GM18868 (cell line): ENCODE measurements at regions not wholly inside any gene's neighbourhood (a gene's known extent, or its start where the extent isn't known, plus 50 kb on each side); places are given as distances from the start of the nearest gene placed in this dataset.

Experiments
- ATAC-seq: cut with Tn5 transposase; IDR thresholded peaks from one replicate; pipeline ENCODE4 v1.9.1; 2021; ENCODE audit warnings: mild to moderate bottlenecking, moderate library complexity; ENCODE audit not compliant: unreplicated experiment

GRCh38 chr11:116132273-116132978 lies 628.2 kb upstream of the CADM1 start:
- ATAC-seq, result no peak

- ATAC-seq, result no peak
These were observed 625.9 kb upstream of the CADM1 start for GRCh38 chr11:116130122-116130521.

GRCh38 chr11:116129456-116129855 lies 625.2 kb upstream of the CADM1 start:
- no peak for ATAC-seq

GRCh38 chr11:116126562-116126961 lies 622.3 kb upstream of the CADM1 start:
- no peak for ATAC-seq

- no peak for ATAC-seq
These were observed 620.9 kb upstream of the CADM1 start for GRCh38 chr11:116124922-116125714.

- no peak for ATAC-seq
These were observed 619.5 kb upstream of the CADM1 start for GRCh38 chr11:116123739-116124138.

GRCh38 chr11:116122697-116123472 lies 618.7 kb upstream of the CADM1 start:
- no peak for ATAC-seq

GRCh38 chr11:116119158-116119557 lies 614.9 kb upstream of the CADM1 start:
- ATAC-seq, result no peak

GRCh38 chr11:116118138-116118470 lies 613.9 kb upstream of the CADM1 start:
- no peak for ATAC-seq

- ATAC-seq, result no peak
These were observed 613.3 kb upstream of the CADM1 start for GRCh38 chr11:116117331-116118137.

- ATAC-seq, result no peak
These were observed 611.6 kb upstream of the CADM1 start for GRCh38 chr11:116115801-116116200.

- no peak for ATAC-seq
These were observed 610.0 kb upstream of the CADM1 start for GRCh38 chr11:116114198-116114651.

- ATAC-seq, result no peak
These were observed 608.1 kb upstream of the CADM1 start for GRCh38 chr11:116112087-116112935.

- ATAC-seq, result no peak
These were observed 607.3 kb upstream of the CADM1 start for GRCh38 chr11:116111546-116111945.

- no peak for ATAC-seq
These were observed 606.6 kb upstream of the CADM1 start for GRCh38 chr11:116110802-116111201.

GRCh38 chr11:116110356-116110755 lies 606.1 kb upstream of the CADM1 start:
- no peak for ATAC-seq

GRCh38 chr11:116109228-116109627 lies 605.0 kb upstream of the CADM1 start:
- ATAC-seq, result no peak

- no peak for ATAC-seq
These were observed 603.9 kb upstream of the CADM1 start for GRCh38 chr11:116108161-116108560.

- no peak for ATAC-seq
These were observed 603.0 kb upstream of the CADM1 start for GRCh38 chr11:116107229-116107628.
